Fibroblast of skin of right biceps (primary cell): ENCODE measurements at regions not wholly inside any gene's neighbourhood (a gene's known extent, or its start where the extent isn't known, plus 50 kb on each side); places are given as distances from the start of the nearest gene placed in this dataset.
"Not testable (repeated sequence)": the region's sequence is repeated elsewhere in the genome, so short reads cannot be mapped to it uniquely, and the experiment has no call there.

Source experiments
- DNase-seq: peaks from one replicate; pipeline ENCODE4 v3.0.0-alpha.2; 2013

DNA sequence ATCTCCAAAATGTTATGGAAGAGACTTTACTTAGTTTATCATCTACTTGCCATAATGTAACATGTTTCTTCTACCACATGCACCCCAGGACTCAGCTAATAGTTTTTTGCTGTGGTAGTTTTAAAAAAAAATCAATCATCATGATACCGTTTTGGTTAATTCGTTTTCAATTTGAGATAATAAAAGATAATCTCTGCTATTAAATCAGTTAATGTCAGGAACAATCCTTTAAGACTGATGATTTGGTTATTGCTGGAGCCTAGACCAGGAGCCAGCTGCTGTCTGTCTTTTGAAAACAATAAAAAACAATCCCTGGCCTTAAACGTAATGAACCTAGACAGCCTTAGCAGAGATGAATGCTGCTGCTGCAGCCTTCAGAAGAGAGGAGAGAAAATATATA, 403.7 kb downstream of the OXSM start:
- DNase-seq = no peak

GRCh38 chr3:26196781-26197180, 406.9 kb downstream of the OXSM start:
- no peak for DNase-seq

- no peak for DNase-seq
Measured at GRCh38 chr3:26198609-26199008, 408.7 kb downstream of the OXSM start.

DNA sequence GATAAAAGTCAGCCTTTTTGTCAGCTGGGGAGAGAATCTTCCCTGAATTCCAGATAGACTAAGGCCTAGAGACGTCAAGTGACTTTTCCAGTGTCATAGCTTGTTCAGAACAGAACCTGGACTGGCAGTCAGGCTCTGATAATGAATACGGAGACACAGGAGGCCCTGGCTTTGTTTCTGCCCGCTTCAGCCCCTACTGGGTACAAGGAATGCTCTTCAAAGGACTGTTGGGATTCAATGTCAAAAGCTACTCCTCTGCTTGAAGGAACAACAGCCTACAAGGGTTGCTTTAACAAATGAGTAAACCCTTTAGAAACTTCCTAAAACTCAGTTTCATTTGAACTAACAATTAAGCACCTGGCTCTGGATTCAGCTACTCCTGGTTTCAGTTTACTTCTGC, 412.3 kb downstream of the OXSM start:
- DNase-seq = no peak

DNA sequence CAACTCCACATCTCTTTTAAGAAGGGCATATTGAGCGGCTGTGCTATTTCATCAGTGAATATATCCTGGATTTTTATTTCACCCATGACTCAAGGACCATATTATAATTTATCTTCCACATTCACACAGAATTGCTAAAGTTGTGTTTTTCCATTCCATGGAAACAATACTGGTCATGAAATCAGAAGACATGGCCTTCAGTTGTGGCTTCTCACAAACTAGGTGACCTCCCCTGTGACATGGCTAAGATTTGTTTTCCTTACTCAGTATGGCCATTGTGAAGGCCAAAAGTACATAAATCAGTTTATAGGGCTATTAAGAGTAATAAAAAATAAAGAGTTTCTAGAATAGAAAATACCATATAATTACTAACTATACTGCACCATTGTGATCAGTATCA, 415.6 kb downstream of the OXSM start:
- DNase-seq = no peak

DNA sequence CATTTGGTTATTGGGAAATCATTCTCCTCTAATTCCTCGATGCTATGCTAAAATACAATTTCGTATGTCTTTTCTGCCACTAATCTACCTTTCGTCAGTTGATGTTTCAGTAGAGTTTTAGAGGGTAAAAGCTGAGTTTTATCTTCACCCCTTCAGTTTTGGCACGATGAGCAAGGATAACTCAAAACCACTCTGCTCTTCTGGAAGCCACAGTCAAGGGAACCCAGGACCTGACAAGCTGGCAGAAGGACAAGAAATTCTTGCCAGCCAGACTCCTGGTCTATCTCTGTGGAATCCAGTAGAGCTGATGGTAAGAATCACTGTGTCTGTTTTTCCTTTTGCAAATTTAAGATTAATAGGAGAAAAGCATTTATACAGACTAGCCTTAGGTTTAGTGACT, 414.4 kb upstream of the LRRC3B start:
- DNase-seq = no peak

- no peak for DNase-seq
Measured at GRCh38 chr3:26229801-26230200, 392.8 kb upstream of the LRRC3B start.

- no peak for DNase-seq
Measured at GRCh38 chr3:26233374-26233773, 389.2 kb upstream of the LRRC3B start.

GRCh38 chr3:26236531-26236930, 386.0 kb upstream of the LRRC3B start:
- no peak for DNase-seq

GRCh38 chr3:26237036-26237682, 385.4 kb upstream of the LRRC3B start:
- DNase-seq = no peak

DNA sequence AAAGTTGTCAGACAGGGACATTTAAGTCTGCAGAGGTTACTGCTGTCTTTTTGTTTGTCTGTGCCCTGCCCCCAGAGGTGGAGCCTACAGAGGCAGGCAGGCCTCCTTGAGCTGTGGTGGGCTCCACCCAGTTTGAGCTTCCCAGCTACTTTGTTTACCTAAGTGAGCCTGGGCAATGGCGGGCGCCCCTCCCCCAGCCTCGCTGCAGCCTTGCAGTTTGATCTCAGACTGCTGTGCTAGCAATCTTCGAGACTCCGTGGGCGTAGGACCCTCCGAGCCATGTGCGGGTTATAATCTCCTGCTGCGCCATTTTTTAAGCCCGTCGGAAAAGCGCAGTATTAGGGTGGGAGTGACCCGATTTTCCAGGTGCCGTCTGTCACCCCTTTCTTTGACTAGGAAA, 378.0 kb upstream of the LRRC3B start:
- DNase-seq = not testable (repeated sequence)

- no peak for DNase-seq
Measured at GRCh38 chr3:26245236-26245635, 377.3 kb upstream of the LRRC3B start.

GRCh38 chr3:26246901-26247300, 375.7 kb upstream of the LRRC3B start:
- no peak for DNase-seq

DNA sequence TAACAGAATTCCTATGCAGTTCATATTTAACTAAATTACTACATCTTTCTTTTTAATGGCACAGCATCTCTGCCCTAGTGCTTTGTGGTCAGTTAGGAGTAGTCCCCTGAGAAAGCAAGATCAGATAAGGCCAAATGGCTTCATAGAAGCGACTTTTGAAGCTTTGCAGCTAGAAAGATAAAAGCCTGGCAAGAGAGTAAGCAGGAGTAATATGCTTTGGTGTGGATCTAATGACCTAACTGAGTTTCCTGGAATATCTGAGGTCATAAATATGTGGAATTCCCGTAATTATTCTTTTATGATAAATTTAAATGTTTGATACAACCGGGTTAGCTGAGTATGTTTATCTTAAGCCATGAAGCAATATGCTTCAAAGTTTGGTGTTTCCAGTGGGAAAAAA, 374.9 kb upstream of the LRRC3B start:
- no peak for DNase-seq

DNA sequence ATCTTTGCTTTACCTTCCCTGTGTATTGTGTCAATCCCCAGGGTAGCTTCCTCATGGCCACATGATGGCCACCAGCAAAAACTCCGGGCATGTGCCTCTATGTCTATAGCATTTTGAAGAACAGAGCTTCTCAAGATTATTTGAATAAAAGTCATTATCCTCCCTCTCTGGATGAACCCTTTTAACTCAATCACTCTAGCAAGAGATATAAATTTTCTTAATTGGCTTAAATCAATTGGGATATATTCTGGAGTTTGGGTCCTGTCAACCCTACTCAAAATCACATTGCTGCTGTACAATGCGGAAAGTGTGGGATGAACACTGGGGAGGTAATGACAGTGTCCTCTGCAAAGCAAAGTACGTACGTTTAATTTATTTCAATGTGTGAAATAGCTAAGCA, 370.6 kb upstream of the LRRC3B start:
- DNase-seq = no peak

DNA sequence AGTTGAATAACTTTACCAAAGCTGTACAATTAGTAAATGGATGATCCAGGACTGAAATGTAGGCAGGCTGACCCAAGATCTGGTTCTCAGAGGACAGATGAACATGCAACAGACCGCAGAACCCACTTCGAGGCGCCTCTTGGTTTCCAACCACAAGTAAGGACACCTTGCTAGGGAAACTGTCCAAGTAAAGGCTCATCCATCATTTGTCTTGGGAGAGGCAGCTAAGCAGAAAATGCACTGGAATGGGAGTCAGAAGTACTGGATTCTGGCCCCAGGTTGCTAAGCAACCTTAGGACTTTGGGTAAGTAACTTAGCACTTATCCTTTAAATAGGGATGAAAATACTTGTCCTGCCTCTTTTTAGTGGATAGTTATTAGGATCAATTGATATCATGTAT, 366.3 kb upstream of the LRRC3B start:
- DNase-seq = no peak

DNA sequence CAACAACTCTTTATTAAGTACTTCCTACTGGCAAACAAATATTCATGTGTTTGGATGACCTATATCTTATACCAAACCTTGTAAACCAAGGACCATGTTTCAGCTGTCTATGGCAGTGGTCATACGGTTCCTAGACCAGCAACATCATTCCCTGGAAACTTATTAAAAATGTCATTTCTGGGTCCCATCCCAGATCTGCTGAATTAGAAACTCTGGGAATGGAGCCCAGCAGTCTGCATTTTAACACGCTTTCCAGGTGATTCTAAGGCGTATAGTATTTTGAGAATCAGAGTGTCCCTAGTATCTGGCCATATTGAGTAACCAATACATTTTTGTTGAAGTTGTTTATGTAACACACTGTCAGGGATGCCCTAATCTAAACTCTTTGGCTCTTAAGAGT, 363.4 kb upstream of the LRRC3B start:
- DNase-seq = no peak

DNA sequence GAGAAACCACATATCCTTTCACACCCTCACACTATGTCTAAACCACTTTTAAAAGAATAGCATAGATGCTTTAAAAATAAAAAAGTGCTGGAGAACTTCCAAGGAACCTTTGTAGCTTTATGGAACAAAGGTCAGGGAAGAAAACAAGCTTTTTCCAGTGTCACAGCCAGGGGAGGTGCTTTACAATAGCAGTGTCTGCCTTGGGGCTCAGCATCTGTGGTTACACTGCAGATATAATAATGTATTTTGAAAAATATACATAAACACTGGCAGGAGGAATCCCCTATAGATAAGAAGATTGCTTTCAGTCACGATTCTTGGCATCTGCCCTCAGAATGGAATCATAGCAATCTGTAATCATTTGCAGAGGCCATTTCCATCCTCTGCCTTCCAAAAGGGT, 362.4 kb upstream of the LRRC3B start:
- DNase-seq = no peak

- no peak for DNase-seq
Measured at GRCh38 chr3:26264708-26265107, 357.9 kb upstream of the LRRC3B start.

DNA sequence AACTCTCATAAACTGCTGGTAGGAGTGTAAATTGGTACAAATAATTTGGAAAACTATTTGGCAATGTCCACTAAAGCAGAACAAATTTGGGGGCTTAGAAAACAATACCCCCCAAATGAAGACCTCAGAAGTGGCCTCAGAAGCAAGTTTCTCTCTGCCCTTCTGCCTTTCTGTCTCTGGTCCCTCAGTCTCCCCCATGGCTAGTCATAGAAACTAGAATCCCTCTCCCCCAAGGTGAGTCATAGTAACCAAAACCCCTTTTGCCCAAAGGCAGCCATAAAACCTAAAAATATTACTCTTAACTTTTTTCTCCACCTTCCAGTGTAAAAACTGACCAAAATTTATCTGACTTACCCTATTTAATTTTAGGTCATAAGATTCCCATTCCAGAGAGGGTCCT, 350.7 kb upstream of the LRRC3B start:
- no peak for DNase-seq

GRCh38 chr3:26273196-26273595, 349.4 kb upstream of the LRRC3B start:
- no peak for DNase-seq

DNA sequence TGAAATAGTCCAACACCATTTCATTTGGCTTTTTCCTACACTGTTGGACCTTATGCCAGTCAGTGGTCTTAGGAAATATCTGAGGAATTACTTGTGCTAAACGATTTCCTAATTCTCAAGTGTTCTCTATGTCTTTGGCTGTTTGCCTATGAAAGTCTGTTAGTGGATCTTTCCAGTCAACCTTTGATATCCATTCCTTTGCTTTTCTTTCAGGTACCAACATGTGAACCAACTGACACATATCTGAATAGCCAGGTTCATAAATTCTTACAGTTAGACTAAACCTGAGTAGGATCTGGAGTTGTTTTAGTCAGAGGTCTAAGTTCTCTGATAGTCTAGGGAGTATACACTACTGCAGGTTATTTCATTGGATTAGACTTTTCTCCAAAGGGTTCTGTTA, 343.5 kb upstream of the LRRC3B start:
- no peak for DNase-seq

DNA sequence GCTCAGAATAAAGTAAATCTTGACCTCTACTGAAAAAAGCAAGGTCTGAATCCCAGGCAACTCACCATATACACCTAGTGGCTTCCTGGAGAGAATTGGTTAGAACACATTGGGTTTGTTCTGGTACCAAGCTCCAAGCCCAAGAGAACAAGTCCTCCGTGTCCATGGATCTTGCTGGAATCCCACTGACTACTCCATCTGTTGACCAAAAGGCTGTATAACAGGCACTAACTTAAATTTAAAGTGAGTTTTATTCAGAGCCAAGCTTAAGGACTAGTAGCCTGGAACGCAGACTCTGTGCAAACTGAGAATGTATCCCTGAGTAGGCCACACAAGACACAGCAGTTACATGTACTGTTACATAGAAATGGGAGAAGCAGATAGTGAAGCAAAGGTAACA, 342.1 kb upstream of the LRRC3B start:
- no peak for DNase-seq

- no peak for DNase-seq
Measured at GRCh38 chr3:26281284-26281985, 341.1 kb upstream of the LRRC3B start.

- not testable (repeated sequence) for DNase-seq
Measured at GRCh38 chr3:26284503-26284902, 338.1 kb upstream of the LRRC3B start.
